BLaER1 (cell line): ENCODE measurements at regions not wholly inside any gene's neighbourhood (a gene's known extent, or its start where the extent isn't known, plus 50 kb on each side); places are given as distances from the start of the nearest gene placed in this dataset.

ENCODE experiments used
- H3K27ac ChIP-seq: shearing (Covaris generic); formaldehyde crosslinking; 2 replicates; pipeline ENCODE4 v1.8.1; 2022
- H3K27me3 ChIP-seq: shearing (Covaris generic); formaldehyde crosslinking; 2 replicates; pipeline ENCODE4 v1.8.1; 2022
- H3K36me3 ChIP-seq: shearing (Covaris generic); formaldehyde crosslinking; 2 replicates; pipeline ENCODE4 v1.8.1; 2022
- H3K4me1 ChIP-seq: shearing (Covaris generic); formaldehyde crosslinking; 2 replicates; pipeline ENCODE4 v1.8.1; 2022
- H3K4me2 ChIP-seq: shearing (Covaris generic); formaldehyde crosslinking; 2 replicates; pipeline ENCODE4 v1.8.1; 2022
- H3K4me3 ChIP-seq: shearing (Covaris generic); formaldehyde crosslinking; 2 replicates; pipeline ENCODE4 v1.8.1; 2022
- H3K9ac ChIP-seq: shearing (Covaris generic); formaldehyde crosslinking; 2 replicates; pipeline ENCODE4 v1.8.1; 2022
- H3K9me3 ChIP-seq: shearing (Covaris generic); formaldehyde crosslinking; 2 replicates; pipeline ENCODE4 v1.8.1; 2022
- H4K20me1 ChIP-seq: shearing (Covaris generic); formaldehyde crosslinking; 2 replicates; pipeline ENCODE4 v1.8.1; 2022
- Cebpa-rat ChIP-seq: shearing (Covaris generic); IDR thresholded peaks from 2 replicates; pipeline ENCODE4 v1.8.1; 2022

DNA sequence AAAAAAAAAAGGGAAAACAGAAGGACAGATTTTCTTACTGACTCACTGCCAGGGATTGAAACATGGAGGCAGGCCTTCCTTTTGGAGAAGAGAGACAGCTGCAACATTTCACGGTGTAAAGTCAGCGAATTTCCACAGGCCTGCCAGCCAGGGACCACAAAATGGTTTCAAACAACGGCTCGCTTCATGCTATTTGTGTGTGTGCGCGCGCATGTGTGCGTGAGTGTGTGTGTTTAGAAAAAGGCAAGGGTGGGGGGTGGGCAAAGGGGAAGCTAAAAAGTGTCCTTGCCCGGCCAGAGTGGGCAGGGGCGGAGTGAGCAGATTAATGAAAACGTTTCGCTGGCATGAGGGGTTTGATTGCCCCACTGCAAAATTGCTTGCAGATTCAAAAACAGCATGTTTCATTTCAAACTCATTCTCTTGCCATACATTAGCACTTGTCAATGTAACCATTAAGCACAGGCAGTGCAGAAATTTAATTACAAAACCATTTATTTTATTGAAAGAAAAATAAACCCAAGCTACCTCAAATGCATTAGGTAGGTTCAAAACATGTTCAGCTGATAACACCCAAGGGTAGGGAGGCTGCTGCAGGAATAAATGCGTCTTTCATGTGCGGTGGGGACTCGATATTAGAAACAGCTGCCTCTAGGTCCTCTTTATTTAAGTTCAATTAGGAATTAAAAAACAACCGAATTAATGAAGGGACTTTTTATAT, 182.1 kb upstream of the SIX2 start:
- Histone ChIP-seq H3K27ac (no peak overlapping the region), H3K9me3 (peaks cover 37% of the 10 kb centered on the region), H3K27me3 (no peaks in the 10 kb centered on the region), H3K4me2 (no peak overlapping the region), H3K36me3 (peaks cover 12% of the 10 kb centered on the region; the same call in 1 of the 2 replicates), H3K9ac (no peak overlapping the region), H3K4me3 (no peak overlapping the region), H3K4me1 (peaks cover 12% of the 10 kb centered on the region), H4K20me1 (no peaks in the 10 kb centered on the region)
- TF ChIP-seq Cebpa-rat: no peak

DNA sequence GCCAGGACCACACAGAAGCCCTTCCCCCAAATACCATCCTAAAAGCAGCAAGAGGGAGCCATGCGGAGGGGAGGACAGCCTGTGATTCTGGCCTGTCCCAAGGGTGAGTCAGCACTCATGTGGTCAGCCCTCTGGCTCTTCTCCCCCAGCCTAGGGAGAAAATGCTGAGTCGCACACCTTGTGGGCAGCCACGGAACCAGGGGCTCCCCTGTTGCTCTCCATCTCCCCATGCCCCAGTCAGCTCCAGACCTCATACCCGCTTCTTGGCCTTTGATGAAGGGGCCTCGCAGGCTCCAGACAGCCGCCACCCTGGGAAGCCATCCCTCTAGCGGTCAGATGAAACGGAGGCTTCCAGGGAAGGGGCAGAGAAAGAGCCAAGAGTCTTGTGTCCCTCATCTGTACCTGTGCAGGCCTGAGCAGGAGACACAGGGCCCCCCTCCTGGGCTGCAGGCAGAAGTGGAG, 181.3 kb upstream of the SIX2 start:
- Histone ChIP-seq H3K9ac (no peak overlapping the region), H3K4me1 (peaks cover 20% of the 10 kb centered on the region), H3K9me3 (peaks cover 37% of the 10 kb centered on the region), H3K27me3 (no peaks in the 10 kb centered on the region), H3K4me3 (no peak overlapping the region), H3K27ac (no peak overlapping the region), H3K36me3 (peaks cover 12% of the 10 kb centered on the region; the same call in 1 of the 2 replicates), H4K20me1 (no peaks in the 10 kb centered on the region), H3K4me2 (no peak overlapping the region)
- no peak for TF ChIP-seq Cebpa-rat

DNA sequence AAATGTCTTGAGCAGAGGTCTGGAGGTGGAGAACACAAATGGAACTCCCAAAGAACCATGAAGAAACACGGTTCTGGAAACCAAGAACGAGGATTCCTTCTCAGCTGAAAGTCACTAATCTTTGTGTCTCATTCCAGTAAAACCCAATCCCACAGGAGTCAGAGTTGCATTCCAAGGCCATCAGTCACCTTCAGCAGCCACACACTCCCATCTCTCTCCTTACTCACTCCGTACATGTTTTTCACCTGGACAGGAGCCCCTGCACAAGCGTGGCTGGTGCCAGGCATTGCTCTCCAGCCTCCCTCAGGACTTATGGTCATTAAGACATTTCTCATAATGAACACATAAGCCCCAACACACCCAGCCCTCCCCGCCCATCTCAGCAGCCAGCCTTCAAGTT, 175.4 kb upstream of the SIX2 start:
- H4K20me1 ChIP-seq: no peaks in the 10 kb centered on the region
- peaks cover 26% of the 10 kb centered on the region for H3K4me1 ChIP-seq
- H3K27ac ChIP-seq: no peak overlapping the region
- H3K36me3 ChIP-seq: no peaks in the 10 kb centered on the region; the same call in 1 of the 2 replicates
- TF ChIP-seq Cebpa-rat: no peak
- H3K4me3 ChIP-seq: no peak overlapping the region
- H3K9ac ChIP-seq: no peak overlapping the region
- H3K4me2 ChIP-seq: no peak overlapping the region
- no peaks in the 10 kb centered on the region for H3K27me3 ChIP-seq
- peaks cover 1% of the 10 kb centered on the region; the same call in 1 of the 2 replicates for H3K9me3 ChIP-seq

DNA sequence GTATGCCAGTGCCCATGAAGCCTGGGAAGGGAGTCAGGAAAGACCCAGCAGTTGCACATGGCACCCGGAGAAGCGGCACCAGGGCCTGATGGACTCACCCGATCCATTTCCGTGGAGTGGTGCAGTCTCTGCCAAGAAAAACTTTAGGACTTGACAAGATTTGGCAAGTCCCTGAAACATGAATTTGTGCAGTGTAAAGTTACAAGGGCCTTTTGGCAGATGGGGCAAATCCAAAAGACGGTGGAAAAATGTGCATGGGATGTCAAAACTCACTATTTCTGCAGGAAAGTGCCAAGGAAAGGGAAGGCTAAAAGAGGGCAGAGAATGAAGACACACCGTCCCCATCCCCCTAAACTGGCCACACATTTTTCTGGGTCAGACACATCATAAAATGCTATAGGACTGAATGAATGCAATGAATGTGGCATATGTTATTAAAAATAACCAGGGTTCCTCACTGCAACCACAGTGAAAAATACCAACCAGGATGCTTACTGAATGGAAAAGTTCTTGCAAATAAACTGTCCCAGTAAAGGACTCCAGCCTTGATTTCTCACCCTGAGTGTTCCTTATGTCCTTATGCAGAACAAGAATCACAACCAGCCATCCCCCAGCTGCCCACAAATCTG, 173.5 kb upstream of the SIX2 start:
- no peak for TF ChIP-seq Cebpa-rat
- Histone ChIP-seq H3K4me3 (no peak overlapping the region), H3K36me3 (no peaks in the 10 kb centered on the region), H3K27ac (no peak overlapping the region), H4K20me1 (no peaks in the 10 kb centered on the region), H3K27me3 (no peaks in the 10 kb centered on the region), H3K4me2 (no peak overlapping the region), H3K9ac (no peak overlapping the region), H3K9me3 (no peaks in the 10 kb centered on the region), H3K4me1 (peaks cover 30% of the 10 kb centered on the region)

GRCh38 chr2:45180779-45181178, 171.5 kb upstream of the SIX2 start:
- no peak for TF ChIP-seq Cebpa-rat
- H3K9ac ChIP-seq: no peak overlapping the region
- no peaks in the 10 kb centered on the region for H3K36me3 ChIP-seq
- H3K27ac ChIP-seq: no peak overlapping the region
- H3K4me1 ChIP-seq: peaks cover 20% of the 10 kb centered on the region
- no peaks in the 10 kb centered on the region for H3K9me3 ChIP-seq
- no peak overlapping the region for H3K4me3 ChIP-seq
- H3K4me2 ChIP-seq: 0 out of 2 replicates have a peak overlapping the region, but pooled peaks have one; percentile 11
- no peaks in the 10 kb centered on the region for H4K20me1 ChIP-seq
- H3K27me3 ChIP-seq: no peaks in the 10 kb centered on the region

- Histone ChIP-seq H3K9ac (no peak overlapping the region), H3K4me2 (peak overlapping the region; percentile 11; the same call in 1 of the 2 replicates), H3K4me3 (no peak overlapping the region), H3K4me1 (peaks cover 14% of the 10 kb centered on the region), H3K9me3 (no peaks in the 10 kb centered on the region), H3K36me3 (no peaks in the 10 kb centered on the region), H3K27me3 (no peaks in the 10 kb centered on the region), H4K20me1 (no peaks in the 10 kb centered on the region), H3K27ac (no peak overlapping the region)
- TF ChIP-seq Cebpa-rat: no peak; the same call in 1 of the 2 replicates
Measured at GRCh38 chr2:45180033-45180746, 170.9 kb upstream of the SIX2 start.

DNA sequence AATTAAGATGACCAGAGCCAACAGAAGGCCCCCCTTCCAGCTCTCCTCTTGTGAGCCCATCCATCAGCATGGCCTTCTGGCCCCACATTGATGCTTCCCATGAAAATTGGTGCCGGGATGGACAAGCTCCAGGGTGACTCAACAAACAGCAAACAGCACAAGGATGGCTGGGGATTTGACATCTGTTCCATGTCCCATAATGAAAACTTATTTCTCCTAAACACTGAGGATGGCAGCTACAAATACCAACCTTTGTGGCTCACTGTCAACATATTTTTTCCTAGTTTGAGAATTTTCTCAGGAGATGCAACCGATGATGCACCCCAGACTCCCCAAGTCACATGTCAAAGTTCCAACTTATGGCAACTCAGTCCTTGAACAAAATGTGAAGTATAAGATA, 169.6 kb upstream of the SIX2 start:
- Histone ChIP-seq H3K4me3 (no peak overlapping the region), H3K9me3 (no peaks in the 10 kb centered on the region), H3K27ac (no peak overlapping the region), H3K27me3 (0 out of 2 replicates have a peak, but pooled peaks cover under 1% of the 10 kb centered on the region), H3K36me3 (no peaks in the 10 kb centered on the region), H3K9ac (no peak overlapping the region), H3K4me2 (0 out of 2 replicates have a peak overlapping the region, but pooled peaks have one; percentile 14), H4K20me1 (no peaks in the 10 kb centered on the region), H3K4me1 (peaks cover 12% of the 10 kb centered on the region; the same call in 1 of the 2 replicates)
- no peak for TF ChIP-seq Cebpa-rat

DNA sequence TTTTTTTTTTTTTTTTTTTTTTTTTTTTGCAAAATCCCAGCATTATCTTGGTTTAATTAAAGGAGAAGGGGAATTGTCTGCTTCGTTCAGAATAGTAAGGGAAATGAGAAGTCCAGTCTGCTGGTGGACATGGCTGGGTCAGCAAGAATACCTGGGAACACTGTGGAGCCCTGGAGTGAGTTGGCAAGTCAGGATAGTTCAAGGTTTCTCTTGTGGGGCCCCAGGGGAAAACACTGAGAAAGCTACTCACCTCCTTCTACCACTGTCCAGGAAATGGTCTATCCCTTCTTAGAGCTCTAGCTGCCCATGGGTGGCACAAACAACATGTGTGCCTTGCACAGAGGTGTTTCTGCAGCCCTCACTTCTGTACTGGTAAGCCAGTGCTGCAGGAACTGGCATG, 169.1 kb upstream of the SIX2 start:
- Histone ChIP-seq H3K27ac (no peak overlapping the region), H3K4me2 (0 out of 2 replicates have a peak overlapping the region, but pooled peaks have one; percentile 14), H3K4me1 (peaks cover 12% of the 10 kb centered on the region; the same call in 1 of the 2 replicates), H3K9me3 (no peaks in the 10 kb centered on the region), H3K9ac (no peak overlapping the region), H3K27me3 (0 out of 2 replicates have a peak, but pooled peaks cover 5% of the 10 kb centered on the region), H4K20me1 (no peaks in the 10 kb centered on the region), H3K4me3 (no peak overlapping the region), H3K36me3 (no peaks in the 10 kb centered on the region)
- no peak for TF ChIP-seq Cebpa-rat

- no peak for TF ChIP-seq Cebpa-rat
- H3K27me3 ChIP-seq: peaks cover 5% of the 10 kb centered on the region; the same call in 1 of the 2 replicates
- H3K4me1 ChIP-seq: peaks cover 12% of the 10 kb centered on the region; the same call in 1 of the 2 replicates
- H4K20me1 ChIP-seq: no peaks in the 10 kb centered on the region
- no peaks in the 10 kb centered on the region for H3K36me3 ChIP-seq
- H3K27ac ChIP-seq: no peak overlapping the region
- H3K9ac ChIP-seq: no peak overlapping the region
- H3K9me3 ChIP-seq: no peaks in the 10 kb centered on the region
- H3K4me3 ChIP-seq: no peak overlapping the region
- H3K4me2 ChIP-seq: no peak overlapping the region
Measured at GRCh38 chr2:45177870-45178269, 168.6 kb upstream of the SIX2 start.
